ENCODE measurements at regions not wholly inside any gene's neighbourhood (a gene's known extent, or its start where the extent isn't known, plus 50 kb on each side); places are given as distances from the start of the nearest gene placed in this dataset.

DNA sequence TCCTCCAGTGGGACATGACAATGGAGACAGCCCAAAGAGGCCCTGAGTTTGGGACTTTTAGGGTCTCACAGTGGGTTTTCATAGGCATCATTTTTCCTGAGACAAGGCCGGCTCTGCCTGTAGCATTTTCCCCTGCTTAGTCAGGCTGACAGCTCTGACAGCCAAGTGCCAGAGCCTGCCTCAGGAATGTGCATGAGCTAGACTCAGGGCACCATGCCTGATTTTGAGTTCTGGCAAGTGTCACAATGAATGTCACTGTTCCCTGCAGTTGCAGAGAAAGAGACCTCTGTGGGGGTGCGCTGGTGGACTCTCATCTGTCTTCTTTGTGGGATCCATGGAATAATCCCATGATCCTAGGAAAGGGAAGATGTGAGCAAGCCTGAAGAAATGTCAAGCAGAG lies 343.3 kb upstream of the TSPY4 start:
- H3K4me3 ChIP-seq (ENCODE audit: low read length): no peak overlapping the region
- no peak for DNase-seq (ENCODE audit: low read depth)
- TF ChIP-seq, protein P1, sequence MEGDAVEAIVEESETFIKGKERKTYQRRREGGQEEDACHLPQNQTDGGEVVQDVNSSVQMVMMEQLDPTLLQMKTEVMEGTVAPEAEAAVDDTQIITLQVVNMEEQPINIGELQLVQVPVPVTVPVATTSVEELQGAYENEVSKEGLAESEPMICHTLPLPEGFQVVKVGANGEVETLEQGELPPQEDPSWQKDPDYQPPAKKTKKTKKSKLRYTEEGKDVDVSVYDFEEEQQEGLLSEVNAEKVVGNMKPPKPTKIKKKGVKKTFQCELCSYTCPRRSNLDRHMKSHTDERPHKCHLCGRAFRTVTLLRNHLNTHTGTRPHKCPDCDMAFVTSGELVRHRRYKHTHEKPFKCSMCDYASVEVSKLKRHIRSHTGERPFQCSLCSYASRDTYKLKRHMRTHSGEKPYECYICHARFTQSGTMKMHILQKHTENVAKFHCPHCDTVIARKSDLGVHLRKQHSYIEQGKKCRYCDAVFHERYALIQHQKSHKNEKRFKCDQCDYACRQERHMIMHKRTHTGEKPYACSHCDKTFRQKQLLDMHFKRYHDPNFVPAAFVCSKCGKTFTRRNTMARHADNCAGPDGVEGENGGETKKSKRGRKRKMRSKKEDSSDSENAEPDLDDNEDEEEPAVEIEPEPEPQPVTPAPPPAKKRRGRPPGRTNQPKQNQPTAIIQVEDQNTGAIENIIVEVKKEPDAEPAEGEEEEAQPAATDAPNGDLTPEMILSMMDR (IDR thresholded peaks at IDR 0.05; ENCODE audit: insufficient read depth, low read depth, low read length, missing control alignments): no peak

GRCh38 chrY:9001231-9001630 lies 336.0 kb upstream of the TSPY4 start:
- TF ChIP-seq, protein P1 (IDR thresholded peaks at IDR 0.05; ENCODE audit: insufficient read depth, low read depth, low read length, missing control alignments): no peak
- DNase-seq (ENCODE audit: low read depth): peak; percentile 1
- no peak overlapping the region for H3K4me3 ChIP-seq (ENCODE audit: low read length)

GRCh38 chrY:9003739-9004138 lies 333.5 kb upstream of the TSPY4 start:
- H3K4me3 ChIP-seq (ENCODE audit: low read length): no peak overlapping the region
- TF ChIP-seq, protein P1 (IDR thresholded peaks at IDR 0.05; ENCODE audit: insufficient read depth, low read depth, low read length, missing control alignments): no peak
- no peak for DNase-seq (ENCODE audit: low read depth)

DNA sequence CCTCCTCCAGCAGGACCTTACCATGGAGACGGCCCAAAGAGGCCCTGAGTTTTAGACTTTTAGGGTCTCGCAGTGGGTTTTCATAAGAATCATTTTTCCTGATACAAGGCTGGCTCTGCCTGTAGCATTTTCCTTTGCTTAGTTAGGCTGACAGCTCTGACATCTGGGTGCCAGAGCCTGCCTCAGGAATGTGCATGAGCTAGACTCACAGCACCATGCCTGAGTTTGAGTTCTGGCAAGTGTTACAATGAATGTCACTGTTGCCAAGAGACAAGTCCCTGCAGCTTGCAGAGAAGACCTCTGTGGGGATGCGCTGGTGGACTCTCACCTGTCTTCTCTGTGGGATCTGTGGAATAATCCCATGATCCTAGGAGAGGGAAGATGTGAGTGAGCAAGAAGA lies 328.6 kb upstream of the TSPY4 start:
- DNase-seq (ENCODE audit: low read depth): no peak
- TF ChIP-seq, protein P1 (IDR thresholded peaks at IDR 0.05; ENCODE audit: insufficient read depth, low read depth, low read length, missing control alignments): no peak
- H3K4me3 ChIP-seq (ENCODE audit: low read length): no peak overlapping the region

DNA sequence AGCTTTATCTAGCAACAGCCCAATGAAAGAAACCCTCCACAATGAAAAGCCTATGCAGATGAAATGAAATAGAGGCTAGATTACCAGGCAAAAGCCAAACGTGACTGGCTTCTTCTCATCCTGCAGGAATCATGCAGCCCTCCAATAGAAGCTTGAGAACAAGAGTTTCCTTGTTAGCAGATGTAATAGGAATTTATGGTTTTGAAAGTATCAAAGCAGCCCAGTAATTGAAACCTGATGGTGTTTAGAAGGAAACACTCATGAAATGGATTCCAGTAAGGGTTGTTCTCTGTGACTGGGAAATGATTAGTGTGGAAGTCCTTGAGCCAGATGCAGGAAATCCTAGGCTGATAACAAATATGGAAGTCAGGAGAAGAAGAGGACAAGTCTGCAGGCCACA lies 320.3 kb upstream of the TSPY4 start:
- no peak overlapping the region for H3K4me3 ChIP-seq (ENCODE audit: low read length)
- DNase-seq (ENCODE audit: low read depth): no peak
- TF ChIP-seq, protein P1 (IDR thresholded peaks at IDR 0.05; ENCODE audit: insufficient read depth, low read depth, low read length, missing control alignments): no peak

DNA sequence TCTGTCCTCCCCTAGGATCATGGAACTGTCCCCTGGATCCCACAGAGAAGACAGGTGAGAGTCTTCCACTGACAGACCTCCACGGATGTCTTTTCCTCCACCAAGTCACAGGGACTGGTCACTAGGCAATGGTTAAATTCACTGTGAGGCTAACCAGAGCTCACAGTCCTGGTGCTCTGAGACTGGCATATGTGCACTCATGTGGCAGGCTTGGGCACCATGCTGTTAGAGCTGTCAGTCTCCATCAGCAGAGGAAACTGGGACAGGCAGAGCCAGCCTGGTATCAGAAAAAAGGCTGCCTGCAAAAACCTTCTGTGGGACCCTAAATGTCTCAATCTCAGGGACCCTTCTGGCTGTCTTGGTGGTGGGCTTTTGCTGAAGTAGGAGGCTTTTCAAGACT lies 318.9 kb upstream of the TSPY4 start:
- TF ChIP-seq, protein P1 (IDR thresholded peaks at IDR 0.05; ENCODE audit: insufficient read depth, low read depth, low read length, missing control alignments): no peak
- no peak overlapping the region for H3K4me3 ChIP-seq (ENCODE audit: low read length)

GRCh38 chrY:9027729-9028375 lies 309.4 kb upstream of the TSPY4 start:
- DNase-seq (ENCODE audit: low read depth): no peak
- no peak overlapping the region for H3K4me3 ChIP-seq (ENCODE audit: low read length)
- TF ChIP-seq, protein P1 (IDR thresholded peaks at IDR 0.05; ENCODE audit: insufficient read depth, low read depth, low read length, missing control alignments): no peak

More for the DNA sequence above, 318.9 kb upstream of the TSPY4 start:
- DNase-seq (ENCODE audit: low read depth): no peak

Measured in epithelial cell of esophagus (primary cell).